Liver (tissue), 8 donors: ENCODE measurements at regions not wholly inside any gene's neighbourhood (a gene's known extent, or its start where the extent isn't known, plus 50 kb on each side); places are given as distances from the start of the nearest gene placed in this dataset.

Experiments
- DNase-seq: peaks from one replicate; pipeline ENCODE4 v3.0.0-alpha.2; 2017; ENCODE audit warnings: low spot score
- H3K27ac ChIP-seq, 2 donors: one replicate each; pipeline ENCODE4 v1.7.0; 2013; ENCODE audit warnings: inconsistent platforms in 2 of 2, low read length in 2 of 2, control low read depth in 1 of 2, low read depth in 1 of 2, mild to moderate bottlenecking in 1 of 2
- H3K27me3 ChIP-seq, 4 donors: one replicate each; pipeline versions ENCODE4 v1.6.1 to v1.7.0; 2013; ENCODE audit warnings: low read length in 3 of 4, inconsistent platforms in 1 of 4, mild to moderate bottlenecking in 1 of 4, moderate library complexity in 1 of 4; ENCODE audit not compliant: control insufficient read depth in 4 of 4, insufficient read depth in 4 of 4
- H3K36me3 ChIP-seq, 4 donors: one replicate each; pipeline versions ENCODE4 v1.6.1 to v1.7.0; 2013; ENCODE audit warnings: low read length in 3 of 4, mild to moderate bottlenecking in 3 of 4, low read depth in 1 of 4, moderate library complexity in 1 of 4; ENCODE audit not compliant: control insufficient read depth in 4 of 4, insufficient read depth in 3 of 4
- H3K4me1 ChIP-seq, 4 donors: one replicate each; pipeline versions ENCODE4 v1.6.1 to v1.7.0; 2013; ENCODE audit warnings: low read length in 3 of 4, mild to moderate bottlenecking in 3 of 4, moderate library complexity in 1 of 4; ENCODE audit not compliant: control insufficient read depth in 4 of 4, insufficient read depth in 4 of 4
- H3K4me3 ChIP-seq, 3 donors: one replicate each; pipeline versions ENCODE4 v1.6.1 to v1.7.0; 2013; ENCODE audit warnings: low read length in 3 of 3, control low read depth in 1 of 3, low read depth in 1 of 3, mild to moderate bottlenecking in 1 of 3
- H3K9ac ChIP-seq, 2 donors: one replicate each; pipeline ENCODE4 v1.7.0; 2013; ENCODE audit warnings: low read length in 2 of 2, mild to moderate bottlenecking in 2 of 2, moderate library complexity in 2 of 2, control low read depth in 1 of 2, low read depth in 1 of 2
- H3K9me3 ChIP-seq, 4 donors: one replicate each; pipeline versions ENCODE4 v1.6.1 to v1.7.0; 2013; ENCODE audit warnings: low read length in 3 of 4; ENCODE audit not compliant: control insufficient read depth in 4 of 4
- EGR1 ChIP-seq, 2 donors: IDR thresholded peaks; 2 replicates each; pipeline ENCODE4 v1.6.1; 2016 to 2018; ENCODE audit warnings: antibody characterized with exemption in 2 of 2, low read depth in 2 of 2
- FOXA2 ChIP-seq: IDR thresholded peaks from 2 replicates; pipeline ENCODE4 v1.6.1; 2016; ENCODE audit warnings: antibody characterized with exemption
- RXRA ChIP-seq, 2 donors: IDR thresholded peaks; 2 replicates each; pipeline ENCODE4 v1.6.1; 2017 to 2018; ENCODE audit warnings: antibody characterized with exemption in 2 of 2, mild to moderate bottlenecking in 1 of 2
- SP1 ChIP-seq: IDR thresholded peaks from 2 replicates; pipeline ENCODE4 v1.6.1; 2018; ENCODE audit warnings: antibody characterized with exemption, mild to moderate bottlenecking
- WGBS: extraction: QIAGEN DNeasy Blood & Tissue Kit; methylation state at CpG from one replicate; pipeline ENCODE4 v1.1.7; 2013; 5-methylcytosine and 5-hydroxymethylcytosine counted together
- TF ChIP-seq, protein P1 (sequence below): fragments of 150-350 bp; IDR thresholded peaks from 2 replicates; pipeline ENCODE4 v1.5.1; 2017; ENCODE audit warnings: improper control_type of control experiment, low read depth, low read length; ENCODE audit not compliant: missing input control
- TF ChIP-seq, protein P2 (sequence below): IDR thresholded peaks from 2 replicates; pipeline ENCODE4 v1.6.1; 2016; ENCODE audit warnings: antibody characterized with exemption
- TF ChIP-seq, protein P3 (sequence below): IDR thresholded peaks from 2 replicates; pipeline ENCODE4 v1.6.1; 2016; ENCODE audit warnings: antibody characterized with exemption, mild to moderate bottlenecking
- donor health status: healthy.
- donor health status: healthy.
- donor health status: healthy.
- donor health status: healthy.
- donor health status: healthy.

DNA sequence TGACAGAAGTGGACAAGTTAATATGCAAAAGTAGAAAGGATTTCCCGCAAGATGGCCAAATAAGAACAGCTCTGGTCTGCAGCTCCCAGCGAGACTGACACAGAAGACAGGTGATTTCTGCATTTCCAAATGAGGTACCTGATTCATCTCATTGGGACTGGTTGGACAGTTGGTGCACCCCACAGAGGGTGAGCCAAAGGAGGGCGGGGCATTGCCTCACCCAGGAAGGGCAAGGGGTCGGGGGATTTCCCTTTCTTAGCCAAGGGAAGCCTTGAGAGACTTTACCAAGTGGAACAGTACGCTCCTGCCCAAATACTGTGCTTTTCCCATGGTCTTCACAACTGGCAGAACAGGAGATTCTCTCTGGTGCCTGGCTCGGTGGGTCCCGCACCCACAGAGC, 191.3 kb downstream of the ALG10B start:
- DNase-seq = no peak
- Histone ChIP-seq H3K9me3 (no peaks in the 10 kb centered on the region), H3K4me1 (no peaks in the 10 kb centered on the region), H3K9ac (no peak overlapping the region), H3K36me3 (no peaks in the 10 kb centered on the region), H3K27me3 (no peaks in the 10 kb centered on the region), H3K27ac (no peak overlapping the region), H3K4me3 (no peak overlapping the region)
- 76% methylated on average over 7 of the region's 7 CpGs for WGBS
- no peak for TF ChIP-seq SP1
- TF ChIP-seq FOXA2 = no peak

DNA sequence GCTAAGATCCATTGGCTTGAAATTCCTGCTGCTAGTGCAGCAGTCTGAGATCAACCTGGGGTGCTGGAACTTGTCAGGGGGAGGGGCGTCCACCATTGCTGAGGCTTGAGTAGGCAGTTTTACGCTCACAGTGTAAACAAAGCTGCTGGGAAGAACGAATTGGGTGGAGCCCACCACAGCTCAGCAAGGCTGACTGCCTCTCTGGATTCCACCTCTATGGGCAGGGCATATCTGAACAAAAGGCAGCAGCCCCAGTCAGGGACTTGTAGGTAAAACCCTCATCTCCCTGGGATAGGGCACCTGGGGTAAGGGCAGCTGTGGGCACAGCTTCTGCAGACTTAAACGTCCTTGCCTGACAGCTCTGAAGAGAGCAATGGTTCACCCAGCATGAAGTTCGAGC, 191.7 kb downstream of the ALG10B start:
- Histone ChIP-seq H3K9ac (no peak overlapping the region), H3K27ac (no peak overlapping the region), H3K4me3 (no peak overlapping the region), H3K4me1 (no peaks in the 10 kb centered on the region), H3K36me3 (no peaks in the 10 kb centered on the region), H3K27me3 (no peaks in the 10 kb centered on the region), H3K9me3 (no peaks in the 10 kb centered on the region)
- WGBS = 38% methylated on average over 5 of the region's 5 CpGs
- no peak for TF ChIP-seq SP1
- no peak for DNase-seq

DNA sequence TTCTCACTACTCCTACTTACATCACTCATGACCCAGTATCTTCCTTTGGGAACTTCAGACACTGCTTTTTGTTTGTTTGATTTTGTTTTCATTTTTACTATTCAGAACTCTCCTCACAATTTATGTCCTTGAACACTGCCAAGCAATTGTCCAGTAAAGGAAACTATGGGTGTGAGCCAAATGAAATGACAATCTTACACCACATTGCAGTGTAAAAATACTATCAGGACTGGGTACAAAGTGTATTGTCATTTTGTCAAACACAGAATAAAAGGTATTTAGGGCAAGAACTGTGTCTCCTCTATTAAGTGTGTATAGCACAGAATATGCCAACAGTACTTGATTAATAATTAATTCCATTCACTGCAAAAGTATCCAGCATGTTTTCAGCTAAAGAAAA, 199.3 kb downstream of the ALG10B start:
- Histone ChIP-seq H3K4me3 (no peak overlapping the region), H3K9me3 (no peaks in the 10 kb centered on the region), H3K9ac (no peak overlapping the region), H3K27ac (no peak overlapping the region), H3K4me1 (peaks cover 0 to 3% (median 0%) of the 10 kb centered on the region in 4 donors), H3K36me3 (no peaks in the 10 kb centered on the region), H3K27me3 (no peaks in the 10 kb centered on the region)
- TF ChIP-seq, protein P1, sequence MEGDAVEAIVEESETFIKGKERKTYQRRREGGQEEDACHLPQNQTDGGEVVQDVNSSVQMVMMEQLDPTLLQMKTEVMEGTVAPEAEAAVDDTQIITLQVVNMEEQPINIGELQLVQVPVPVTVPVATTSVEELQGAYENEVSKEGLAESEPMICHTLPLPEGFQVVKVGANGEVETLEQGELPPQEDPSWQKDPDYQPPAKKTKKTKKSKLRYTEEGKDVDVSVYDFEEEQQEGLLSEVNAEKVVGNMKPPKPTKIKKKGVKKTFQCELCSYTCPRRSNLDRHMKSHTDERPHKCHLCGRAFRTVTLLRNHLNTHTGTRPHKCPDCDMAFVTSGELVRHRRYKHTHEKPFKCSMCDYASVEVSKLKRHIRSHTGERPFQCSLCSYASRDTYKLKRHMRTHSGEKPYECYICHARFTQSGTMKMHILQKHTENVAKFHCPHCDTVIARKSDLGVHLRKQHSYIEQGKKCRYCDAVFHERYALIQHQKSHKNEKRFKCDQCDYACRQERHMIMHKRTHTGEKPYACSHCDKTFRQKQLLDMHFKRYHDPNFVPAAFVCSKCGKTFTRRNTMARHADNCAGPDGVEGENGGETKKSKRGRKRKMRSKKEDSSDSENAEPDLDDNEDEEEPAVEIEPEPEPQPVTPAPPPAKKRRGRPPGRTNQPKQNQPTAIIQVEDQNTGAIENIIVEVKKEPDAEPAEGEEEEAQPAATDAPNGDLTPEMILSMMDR = no peak
- TF ChIP-seq, protein P2, sequence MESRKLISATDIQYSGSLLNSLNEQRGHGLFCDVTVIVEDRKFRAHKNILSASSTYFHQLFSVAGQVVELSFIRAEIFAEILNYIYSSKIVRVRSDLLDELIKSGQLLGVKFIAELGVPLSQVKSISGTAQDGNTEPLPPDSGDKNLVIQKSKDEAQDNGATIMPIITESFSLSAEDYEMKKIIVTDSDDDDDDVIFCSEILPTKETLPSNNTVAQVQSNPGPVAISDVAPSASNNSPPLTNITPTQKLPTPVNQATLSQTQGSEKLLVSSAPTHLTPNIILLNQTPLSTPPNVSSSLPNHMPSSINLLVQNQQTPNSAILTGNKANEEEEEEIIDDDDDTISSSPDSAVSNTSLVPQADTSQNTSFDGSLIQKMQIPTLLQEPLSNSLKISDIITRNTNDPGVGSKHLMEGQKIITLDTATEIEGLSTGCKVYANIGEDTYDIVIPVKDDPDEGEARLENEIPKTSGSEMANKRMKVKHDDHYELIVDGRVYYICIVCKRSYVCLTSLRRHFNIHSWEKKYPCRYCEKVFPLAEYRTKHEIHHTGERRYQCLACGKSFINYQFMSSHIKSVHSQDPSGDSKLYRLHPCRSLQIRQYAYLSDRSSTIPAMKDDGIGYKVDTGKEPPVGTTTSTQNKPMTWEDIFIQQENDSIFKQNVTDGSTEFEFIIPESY = no peak
- TF ChIP-seq EGR1 (IDR thresholded peaks at IDR 0.05; ENCODE audit: low read depth in 2 of 2) (no peak), FOXA2 (no peak), RXRA (IDR thresholded peaks at IDR 0.05) (no peak)
- TF ChIP-seq, protein P3, sequence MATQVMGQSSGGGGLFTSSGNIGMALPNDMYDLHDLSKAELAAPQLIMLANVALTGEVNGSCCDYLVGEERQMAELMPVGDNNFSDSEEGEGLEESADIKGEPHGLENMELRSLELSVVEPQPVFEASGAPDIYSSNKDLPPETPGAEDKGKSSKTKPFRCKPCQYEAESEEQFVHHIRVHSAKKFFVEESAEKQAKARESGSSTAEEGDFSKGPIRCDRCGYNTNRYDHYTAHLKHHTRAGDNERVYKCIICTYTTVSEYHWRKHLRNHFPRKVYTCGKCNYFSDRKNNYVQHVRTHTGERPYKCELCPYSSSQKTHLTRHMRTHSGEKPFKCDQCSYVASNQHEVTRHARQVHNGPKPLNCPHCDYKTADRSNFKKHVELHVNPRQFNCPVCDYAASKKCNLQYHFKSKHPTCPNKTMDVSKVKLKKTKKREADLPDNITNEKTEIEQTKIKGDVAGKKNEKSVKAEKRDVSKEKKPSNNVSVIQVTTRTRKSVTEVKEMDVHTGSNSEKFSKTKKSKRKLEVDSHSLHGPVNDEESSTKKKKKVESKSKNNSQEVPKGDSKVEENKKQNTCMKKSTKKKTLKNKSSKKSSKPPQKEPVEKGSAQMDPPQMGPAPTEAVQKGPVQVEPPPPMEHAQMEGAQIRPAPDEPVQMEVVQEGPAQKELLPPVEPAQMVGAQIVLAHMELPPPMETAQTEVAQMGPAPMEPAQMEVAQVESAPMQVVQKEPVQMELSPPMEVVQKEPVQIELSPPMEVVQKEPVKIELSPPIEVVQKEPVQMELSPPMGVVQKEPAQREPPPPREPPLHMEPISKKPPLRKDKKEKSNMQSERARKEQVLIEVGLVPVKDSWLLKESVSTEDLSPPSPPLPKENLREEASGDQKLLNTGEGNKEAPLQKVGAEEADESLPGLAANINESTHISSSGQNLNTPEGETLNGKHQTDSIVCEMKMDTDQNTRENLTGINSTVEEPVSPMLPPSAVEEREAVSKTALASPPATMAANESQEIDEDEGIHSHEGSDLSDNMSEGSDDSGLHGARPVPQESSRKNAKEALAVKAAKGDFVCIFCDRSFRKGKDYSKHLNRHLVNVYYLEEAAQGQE = no peak
- no peak for DNase-seq
